ENCODE measurements at regions not wholly inside any gene's neighbourhood (a gene's known extent, or its start where the extent isn't known, plus 50 kb on each side); places are given as distances from the start of the nearest gene placed in this dataset.

GRCh38 chr6:141415896-141416295 lies 716.8 kb upstream of the GJE1 start:
- H4K20me1 ChIP-seq (ENCODE audit: insufficient read depth): no peaks in the 10 kb centered on the region
- ChIA-PET CTCF (no interaction called here), POLR2A (ENCODE audit: unreplicated experiment) (interaction anchor here (0.7 kb wide), 1 partner anchor 64 kb away, joined by 3 read pairs; no protein-coding TSS in a partner anchor)
- H3K4me3 ChIP-seq: no peak overlapping the region
- DNase-seq: no peak
- H3K9me3 ChIP-seq (ENCODE audit: insufficient read depth, low read depth): no peaks in the 10 kb centered on the region
- H3F3A ChIP-seq (ENCODE audit: insufficient read depth, low read depth): no peaks in the 10 kb centered on the region; the same call in 1 of the 2 replicates
- no peaks in the 10 kb centered on the region for H3K79me2 ChIP-seq (ENCODE audit: low read depth)
- no peak overlapping the region for H3K27ac ChIP-seq
- H3K36me3 ChIP-seq (ENCODE audit: low read depth): no peaks in the 10 kb centered on the region
- H3K4me2 ChIP-seq: no peak overlapping the region
- intact Hi-C loops (cut with micrococcal nuclease; ENCODE audit: unreplicated experiment): no loop called here
- no peaks in the 10 kb centered on the region for H3K9me2 ChIP-seq (ENCODE audit: insufficient read depth)
- H2AFZ ChIP-seq: no peak overlapping the region
- no peak for TF ChIP-seq CTCF (conservative IDR thresholded peaks at IDR 0.05)
- no peak for TF ChIP-seq EZH2 (IDR thresholded peaks at IDR 0.05; ENCODE audit: low read depth)
- H3K27me3 ChIP-seq (ENCODE audit: insufficient read depth, low read depth): no peaks in the 10 kb centered on the region
- no peaks in the 10 kb centered on the region for H3K4me1 ChIP-seq (replicated peaks; ENCODE audit: insufficient read depth)
- no TSS peak for BruUV-seq (replicated peaks)

- no peaks in the 10 kb centered on the region for H3K27me3 ChIP-seq (ENCODE audit: insufficient read depth, low read depth)
- intact Hi-C loops (cut with micrococcal nuclease; ENCODE audit: unreplicated experiment): no loop called here
- H3K36me3 ChIP-seq (ENCODE audit: low read depth): no peaks in the 10 kb centered on the region
- POLR2A ChIA-PET (ENCODE audit: unreplicated experiment): no interaction called here
- no peaks in the 10 kb centered on the region for H3K79me2 ChIP-seq (ENCODE audit: low read depth)
- no peaks in the 10 kb centered on the region for H4K20me1 ChIP-seq (ENCODE audit: insufficient read depth)
- no peak overlapping the region for H3K27ac ChIP-seq
- no peaks in the 10 kb centered on the region for H3K9me2 ChIP-seq (ENCODE audit: insufficient read depth)
- no TSS peak for BruUV-seq (replicated peaks)
- no peaks in the 10 kb centered on the region; the same call in 1 of the 2 replicates for H3F3A ChIP-seq (ENCODE audit: insufficient read depth, low read depth)
- DNase-seq: no peak
- H3K4me3 ChIP-seq: no peak overlapping the region
- H2AFZ ChIP-seq: peak overlapping the region; percentile 69; the same call in 1 of the 2 replicates
- H3K4me2 ChIP-seq: no peak overlapping the region
- CTCF ChIA-PET: no interaction called here
- TF ChIP-seq CTCF (conservative IDR thresholded peaks at IDR 0.05) (no peak), EZH2 (IDR thresholded peaks at IDR 0.05; ENCODE audit: low read depth) (no peak)
- H3K4me1 ChIP-seq (replicated peaks; ENCODE audit: insufficient read depth): no peaks in the 10 kb centered on the region
- H3K9me3 ChIP-seq (ENCODE audit: insufficient read depth, low read depth): peaks cover 9% of the 10 kb centered on the region; the same call in 1 of the 2 replicates
Measured at GRCh38 chr6:141413196-141413595, 719.5 kb upstream of the GJE1 start.

DNA sequence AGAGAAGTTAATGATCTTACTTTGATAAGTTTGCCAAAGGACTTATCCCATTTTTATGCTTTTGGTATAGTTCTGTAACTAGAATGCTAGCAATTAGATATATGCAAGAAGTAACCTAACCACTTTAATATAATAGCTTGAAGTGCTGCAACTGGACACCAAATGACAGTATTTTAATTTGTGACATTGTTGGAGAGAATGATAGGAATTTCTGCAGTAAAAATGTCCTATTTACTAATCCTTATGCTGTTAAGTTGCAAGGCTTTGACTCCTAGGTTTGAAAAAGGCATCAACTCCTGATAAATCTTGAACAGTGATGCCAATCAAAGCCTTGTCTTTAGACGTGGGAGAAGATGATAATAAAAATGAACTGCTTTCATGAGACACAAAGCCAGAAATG lies 726.0 kb upstream of the GJE1 start:
- no peak for DNase-seq
- no peak overlapping the region for H3K4me3 ChIP-seq
- peaks cover 9% of the 10 kb centered on the region; the same call in 1 of the 2 replicates for H3K9me3 ChIP-seq (ENCODE audit: insufficient read depth, low read depth)
- intact Hi-C loops (cut with micrococcal nuclease; ENCODE audit: unreplicated experiment): no loop called here
- H3K79me2 ChIP-seq (ENCODE audit: low read depth): no peaks in the 10 kb centered on the region
- H4K20me1 ChIP-seq (ENCODE audit: insufficient read depth): no peaks in the 10 kb centered on the region
- H3K27ac ChIP-seq: no peak overlapping the region
- TF ChIP-seq EZH2 (IDR thresholded peaks at IDR 0.05; ENCODE audit: low read depth): no peak
- TF ChIP-seq CTCF (conservative IDR thresholded peaks at IDR 0.05): no peak
- H3K36me3 ChIP-seq (ENCODE audit: low read depth): no peaks in the 10 kb centered on the region
- H3K27me3 ChIP-seq (ENCODE audit: insufficient read depth, low read depth): no peaks in the 10 kb centered on the region
- BruUV-seq (replicated peaks): no TSS peak
- no peaks in the 10 kb centered on the region for H3K9me2 ChIP-seq (ENCODE audit: insufficient read depth)
- no peak overlapping the region for H3K4me2 ChIP-seq
- H3K4me1 ChIP-seq (replicated peaks; ENCODE audit: insufficient read depth): no peaks in the 10 kb centered on the region
- ChIA-PET CTCF (no interaction called here), POLR2A (ENCODE audit: unreplicated experiment) (no interaction called here)
- H2AFZ ChIP-seq: no peak overlapping the region
- H3F3A ChIP-seq (ENCODE audit: insufficient read depth, low read depth): no peaks in the 10 kb centered on the region; the same call in 1 of the 2 replicates

Data from PC-9 (cell line).